T47D (cell line): ENCODE measurements at regions not wholly inside any gene's neighbourhood (a gene's known extent, or its start where the extent isn't known, plus 50 kb on each side); places are given as distances from the start of the nearest gene placed in this dataset.
A peak's percentile ranks its signal among the peaks of the same experiment; 100 is the strongest.
"Not testable (repeated sequence)": the region's sequence is repeated elsewhere in the genome, so short reads cannot be mapped to it uniquely, and the experiment has no call there.

Experiments used
- DNase-seq, 2 experiments: peaks; one replicate each; pipeline versions ENCODE4 v3.0.0 to v3.0.0-alpha.2; 2011 to 2012; ENCODE audit warnings: low read depth in 1 of 2, low spot score in 1 of 2
- JUND ChIP-seq: IDR thresholded peaks from 2 replicates; pipeline ENCODE4 v1.6.1; 2012; ENCODE audit warnings: low read depth
- in situ Hi-C: cut with HindIII; loops from 2 replicates; pipeline ENCODE4 v1.10.0; 2016; ENCODE audit warnings: low sequenced_read_pairs, low pct_unique_long_range_greater_than_20kb

DNA sequence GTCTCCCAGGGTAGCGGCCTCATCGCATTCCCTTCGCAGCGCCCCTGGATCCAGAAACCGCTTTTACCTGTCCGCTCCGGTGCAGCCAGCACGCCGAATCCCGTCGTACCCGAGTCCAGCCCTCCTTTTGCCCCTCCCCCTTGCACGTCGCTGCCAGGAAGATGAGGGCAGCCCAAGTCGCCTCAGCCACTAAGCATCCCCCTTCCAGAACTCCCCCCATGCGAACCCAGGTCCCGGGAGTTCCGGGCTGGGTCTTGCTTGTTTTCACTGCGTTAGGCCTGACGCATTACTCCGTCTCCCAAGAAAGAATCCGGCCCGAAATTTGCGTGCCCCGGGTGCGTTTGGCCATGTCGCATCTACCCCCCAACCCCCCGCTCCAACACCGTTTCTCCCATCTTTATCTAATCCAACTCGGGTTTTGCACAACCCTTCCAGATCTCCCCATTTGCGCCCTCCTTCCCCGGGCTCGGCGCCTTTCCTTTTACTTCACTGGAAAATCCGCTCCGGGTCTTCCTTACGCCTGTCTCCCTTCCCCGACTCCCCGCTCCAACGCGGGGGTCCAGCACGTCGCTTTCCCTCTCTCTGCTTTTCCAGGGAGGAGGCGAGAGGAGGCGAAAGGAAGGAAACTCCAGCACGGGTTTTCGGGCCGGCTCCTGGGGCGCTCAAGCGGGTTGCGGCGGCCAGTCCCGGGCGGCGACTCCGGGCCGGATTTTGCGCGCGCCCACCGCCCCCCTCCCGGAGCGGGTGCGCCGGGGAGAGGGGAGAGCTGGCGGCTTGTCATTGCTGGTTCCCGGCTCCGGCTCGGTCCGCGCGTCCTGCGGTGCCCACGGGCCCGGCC is 116.0 kb downstream of the CRLF3 start:
- TF ChIP-seq JUND: peak; percentile 89
- DNase-seq: peak; percentile 89 to 98
- in situ Hi-C loops: not testable (repeated sequence)

DNA sequence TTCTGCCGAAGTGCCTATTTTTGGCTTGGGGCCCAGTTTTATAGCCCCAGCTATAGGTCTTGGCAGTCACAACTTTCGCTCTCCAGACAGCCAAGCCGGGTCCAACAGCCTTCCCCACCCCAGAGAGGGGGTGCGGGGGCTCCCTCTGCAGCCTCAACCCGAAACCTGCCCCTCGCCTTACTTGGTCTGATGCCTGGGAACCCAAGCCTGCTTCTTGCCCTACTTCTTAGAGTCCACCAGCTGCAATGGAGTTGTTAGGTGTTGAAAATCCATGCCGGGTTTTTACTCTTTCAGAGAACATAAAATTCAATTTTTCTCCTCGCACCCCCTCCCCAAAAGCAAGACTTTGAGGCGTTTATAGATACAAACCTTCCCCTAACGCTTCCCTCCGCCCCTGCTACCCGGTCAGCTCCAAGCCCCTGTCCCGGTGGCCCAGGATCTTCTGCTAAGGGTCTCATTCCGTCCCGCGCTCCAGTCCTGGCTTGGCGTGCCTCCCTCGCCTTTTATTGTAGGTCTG is 116.7 kb downstream of the CRLF3 start:
- in situ Hi-C loops, DNase-seq: not testable (repeated sequence)

DNA sequence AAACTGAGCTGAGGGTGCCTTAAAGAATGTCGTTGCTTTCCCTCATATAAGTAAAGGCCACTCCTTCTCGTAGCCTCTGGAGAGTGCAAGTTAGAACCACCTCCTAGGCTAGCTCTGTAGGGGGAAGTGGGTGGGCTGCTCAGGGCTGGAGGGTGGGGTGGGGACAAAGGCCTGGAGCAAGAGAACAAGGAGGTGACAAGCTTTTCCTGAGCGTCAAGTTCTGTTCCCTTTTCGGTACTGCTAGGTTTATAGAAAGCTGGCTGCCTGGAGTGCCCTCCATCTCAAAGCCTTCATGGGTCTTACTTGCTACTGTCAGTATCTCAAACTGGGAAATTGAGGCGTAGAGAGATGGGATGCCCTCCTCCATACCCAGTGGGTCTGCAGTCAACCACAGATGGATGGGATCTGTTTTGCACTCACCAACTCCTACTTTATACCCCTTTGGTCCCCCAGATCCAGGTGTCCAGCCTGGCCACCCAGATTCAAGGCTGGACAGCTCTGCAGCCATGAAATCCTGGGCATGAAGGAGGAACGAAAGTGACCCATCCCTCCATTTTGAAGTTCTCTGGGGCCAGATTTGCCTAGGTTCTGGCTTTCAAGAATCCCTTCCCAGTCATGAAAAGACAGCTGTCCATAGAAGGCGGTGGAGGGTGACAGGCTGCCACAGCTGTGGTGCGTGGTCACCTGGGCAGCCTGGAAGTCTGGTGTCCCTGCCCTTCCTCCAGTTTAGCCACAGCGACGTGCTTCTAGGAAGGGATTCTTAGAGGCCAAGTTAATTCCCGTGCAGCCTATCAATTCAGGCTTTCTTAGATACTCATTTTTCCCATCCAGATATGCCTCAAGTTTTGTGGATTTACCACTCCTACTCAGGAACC is 117.8 kb downstream of the CRLF3 start:
- DNase-seq, in situ Hi-C loops: not testable (repeated sequence)

DNA sequence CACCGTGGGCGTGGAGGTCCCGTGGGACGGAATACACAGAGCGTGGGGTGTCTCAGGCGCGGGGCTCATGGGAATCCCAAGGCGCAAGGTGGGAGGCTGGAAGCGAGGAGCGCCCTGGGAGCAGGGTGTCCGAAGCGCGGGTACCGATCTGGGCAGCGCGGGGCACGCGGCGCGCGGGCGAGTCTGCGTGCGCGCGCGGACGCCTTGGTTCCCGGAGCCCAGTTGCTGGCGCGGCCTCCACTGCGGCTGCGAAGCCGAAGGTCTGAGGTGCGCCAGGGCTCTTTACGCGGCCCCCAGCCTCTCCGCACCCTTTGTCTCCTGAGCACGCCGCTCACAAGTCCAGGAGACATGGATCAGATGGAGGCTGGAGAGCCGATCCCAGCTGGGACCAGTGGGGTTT is 118.5 kb downstream of the CRLF3 start:
- in situ Hi-C loops, DNase-seq: not testable (repeated sequence)

DNA sequence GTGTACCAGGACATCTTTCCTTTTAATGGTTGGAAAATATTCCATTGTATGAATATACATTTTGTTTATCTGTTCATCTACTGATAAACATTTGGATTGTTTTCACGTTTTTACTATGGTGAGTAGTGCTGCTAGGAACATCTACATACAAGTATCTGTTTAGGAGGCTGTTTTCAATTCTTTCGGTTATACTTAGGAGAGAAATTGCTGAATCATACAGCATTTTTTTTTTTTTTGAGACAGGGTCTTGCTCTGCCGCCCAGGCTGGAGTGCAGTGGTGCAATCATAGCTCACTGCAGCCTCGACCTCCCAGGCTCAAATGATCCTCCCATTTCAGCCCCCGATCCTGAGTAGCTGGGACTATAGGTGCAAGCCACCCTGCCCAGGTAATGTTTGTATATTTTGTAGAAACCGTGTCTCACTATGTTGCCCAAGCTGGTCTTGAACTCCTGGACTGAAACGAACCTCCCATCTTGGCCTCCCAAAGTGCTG is 122.9 kb downstream of the CRLF3 start:
- in situ Hi-C loops: no loop called here
- no peak for DNase-seq
- TF ChIP-seq JUND: no peak

DNA sequence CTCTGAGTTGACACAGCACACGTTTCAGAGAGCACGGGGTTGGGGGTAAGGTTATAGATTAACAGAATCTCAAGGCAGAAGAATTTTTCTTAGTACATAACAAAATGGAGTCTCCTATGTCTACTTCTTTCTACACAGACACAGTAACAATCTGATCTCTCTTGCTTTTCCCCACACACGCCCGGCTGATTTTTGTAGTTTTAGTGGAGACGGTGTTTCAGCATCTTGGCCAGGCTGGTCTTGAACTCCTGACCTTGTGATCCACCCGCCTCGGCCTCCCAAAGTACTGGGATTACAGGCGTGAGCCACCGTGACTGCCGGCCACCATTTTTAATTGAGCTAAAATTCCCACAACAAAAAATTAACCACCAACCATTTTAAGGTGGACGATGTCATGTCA is 123.7 kb downstream of the CRLF3 start:
- in situ Hi-C loops, DNase-seq: not testable (repeated sequence)

DNA sequence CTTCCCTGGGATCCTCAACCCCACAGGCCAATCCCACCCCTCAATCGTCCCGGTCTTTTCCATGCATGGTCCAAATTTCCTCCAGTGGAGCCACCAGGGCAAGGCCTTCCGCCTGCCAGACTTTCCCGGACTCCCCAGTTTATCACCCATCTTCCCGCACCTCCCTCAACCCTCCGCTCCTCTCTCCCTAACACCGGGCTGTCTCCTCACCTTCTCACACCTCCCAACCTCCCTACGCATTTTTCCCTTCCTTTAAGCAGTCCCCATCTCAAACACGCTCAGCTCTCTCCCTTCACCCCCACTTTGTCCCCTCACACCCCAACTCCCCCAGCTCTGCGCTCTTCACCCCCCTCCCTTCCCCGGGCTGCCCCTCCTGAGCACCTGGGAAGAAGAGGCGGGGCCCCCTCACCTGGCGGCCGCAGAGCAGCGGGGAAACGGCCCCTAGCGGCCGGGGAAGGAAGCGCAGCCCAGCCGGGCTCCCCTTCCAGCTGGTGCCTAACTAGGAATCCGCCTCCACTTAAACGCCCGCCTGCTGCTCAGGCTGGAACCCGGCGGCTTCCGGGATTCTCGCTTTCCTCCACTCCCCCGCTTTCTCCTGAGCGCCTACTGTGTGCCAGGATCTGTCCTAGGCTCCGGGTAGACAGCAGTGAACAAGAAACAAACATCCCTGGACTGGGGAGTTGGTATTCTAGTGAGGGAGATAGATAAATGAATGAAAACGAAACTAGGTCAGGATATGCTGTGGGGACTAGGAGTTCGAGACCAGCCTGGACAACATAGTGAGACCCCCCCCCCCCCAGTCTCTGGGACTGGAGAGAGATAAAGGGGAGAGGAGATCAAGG is 126.7 kb downstream of the CRLF3 start:
- in situ Hi-C loops: not testable (repeated sequence)
- peak; percentile 68 to 90 for DNase-seq

DNA sequence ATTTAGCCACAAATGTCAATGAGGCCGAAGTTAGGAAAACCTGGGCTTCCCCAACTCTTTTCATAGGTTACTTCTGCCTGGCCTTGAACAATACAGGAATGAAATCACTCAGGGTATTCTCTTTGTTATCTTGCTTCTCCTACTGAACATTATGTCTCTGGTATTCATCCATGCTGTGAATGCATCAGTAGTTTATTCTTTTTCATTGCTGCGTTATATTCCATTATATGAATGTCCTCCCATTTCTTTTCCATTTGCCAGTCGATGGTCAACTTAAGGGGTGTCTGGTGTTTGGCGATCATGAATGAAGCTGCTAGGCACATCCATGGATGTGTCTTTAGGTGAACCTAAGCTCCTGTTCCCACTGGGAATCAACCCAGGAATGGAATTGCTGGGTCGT is 128.3 kb downstream of the CRLF3 start:
- in situ Hi-C loops: no loop called here
- no peak for TF ChIP-seq JUND

DNA sequence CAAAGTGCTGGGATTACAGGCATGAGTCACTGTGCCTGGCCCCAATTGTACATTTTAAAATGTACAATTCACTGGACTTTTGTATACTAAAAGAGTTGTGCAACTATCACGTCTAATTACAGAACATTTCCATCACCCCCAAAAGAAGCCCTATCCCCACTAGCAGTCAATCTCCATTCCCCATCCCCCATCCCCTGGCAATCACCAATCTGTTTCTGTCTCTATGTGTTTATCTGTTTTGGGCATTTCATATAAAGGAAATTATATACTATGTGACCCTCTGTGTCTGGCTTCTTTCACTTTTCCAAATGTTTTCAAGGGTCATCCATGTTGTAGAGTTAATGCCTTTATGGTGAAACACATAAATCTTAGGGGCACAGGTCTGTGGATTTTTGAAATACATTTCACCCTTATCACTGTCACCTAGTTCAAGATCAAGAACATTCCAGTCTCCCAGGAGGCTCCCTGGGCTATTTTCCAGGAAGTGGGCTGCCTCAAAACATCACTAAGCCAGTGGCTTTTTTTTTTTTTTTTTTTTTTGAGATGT is 129.2 kb downstream of the CRLF3 start:
- in situ Hi-C loops: not testable (repeated sequence)

More for the DNA sequence above, 128.3 kb downstream of the CRLF3 start:
- no peak for DNase-seq

DNA sequence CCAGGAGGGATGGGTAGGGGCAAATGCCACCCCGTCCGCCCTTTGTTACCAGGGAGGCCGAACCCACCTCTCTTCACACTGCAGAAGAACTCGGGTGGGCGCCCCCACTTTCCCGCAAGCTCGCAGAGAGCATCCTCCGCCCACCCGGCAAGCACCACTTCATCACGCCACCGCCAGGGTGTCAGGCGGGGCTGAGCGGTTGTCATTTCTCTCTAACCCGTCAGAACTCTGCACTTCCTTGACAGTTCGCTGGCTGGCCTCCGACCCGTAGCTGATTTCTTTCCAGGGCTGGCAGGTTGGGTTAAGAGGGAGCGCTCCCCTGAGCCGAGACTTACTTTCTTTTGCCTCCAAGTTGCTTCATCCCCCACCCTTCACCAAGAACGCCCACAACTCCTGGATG is 130.7 kb downstream of the CRLF3 start:
- in situ Hi-C loops, DNase-seq: not testable (repeated sequence)

More for the DNA sequence above, 129.2 kb downstream of the CRLF3 start:
- DNase-seq: not testable (repeated sequence)

DNA sequence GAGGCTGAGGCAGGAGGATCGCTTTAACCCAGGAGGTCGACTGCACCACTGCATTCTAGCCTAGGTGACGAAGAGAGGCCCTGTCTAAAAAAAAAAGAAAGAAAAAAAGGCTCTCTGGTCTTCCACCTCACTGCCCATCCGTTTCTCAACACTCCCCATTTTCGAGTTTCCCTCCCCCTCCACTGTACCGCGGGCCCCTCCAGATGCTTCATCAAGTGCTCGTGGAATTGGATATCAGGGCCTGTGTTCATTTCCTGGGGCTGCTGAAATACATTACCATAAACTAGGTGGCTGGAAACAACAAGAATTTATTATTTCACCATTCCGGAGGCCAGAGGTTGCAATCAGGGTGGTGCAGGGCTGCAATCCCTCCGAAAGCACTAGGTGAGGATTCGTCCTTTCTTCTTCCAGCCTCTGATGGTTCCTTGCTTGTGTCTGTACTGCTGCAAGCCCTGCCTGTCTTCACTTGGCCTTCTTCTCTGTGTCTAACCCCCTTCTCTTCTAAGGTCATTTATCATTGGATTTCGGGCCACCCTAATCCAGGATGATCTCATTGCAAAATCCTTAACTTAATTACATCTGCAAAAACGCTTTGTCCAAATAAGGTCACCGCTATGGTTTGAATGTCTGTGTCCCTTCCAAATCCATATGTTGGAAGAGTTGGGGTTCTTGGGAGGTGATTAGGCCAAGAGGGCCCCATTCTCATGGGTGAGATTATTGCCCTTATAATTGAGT is 135.1 kb downstream of the CRLF3 start:
- DNase-seq, in situ Hi-C loops: not testable (repeated sequence)

DNA sequence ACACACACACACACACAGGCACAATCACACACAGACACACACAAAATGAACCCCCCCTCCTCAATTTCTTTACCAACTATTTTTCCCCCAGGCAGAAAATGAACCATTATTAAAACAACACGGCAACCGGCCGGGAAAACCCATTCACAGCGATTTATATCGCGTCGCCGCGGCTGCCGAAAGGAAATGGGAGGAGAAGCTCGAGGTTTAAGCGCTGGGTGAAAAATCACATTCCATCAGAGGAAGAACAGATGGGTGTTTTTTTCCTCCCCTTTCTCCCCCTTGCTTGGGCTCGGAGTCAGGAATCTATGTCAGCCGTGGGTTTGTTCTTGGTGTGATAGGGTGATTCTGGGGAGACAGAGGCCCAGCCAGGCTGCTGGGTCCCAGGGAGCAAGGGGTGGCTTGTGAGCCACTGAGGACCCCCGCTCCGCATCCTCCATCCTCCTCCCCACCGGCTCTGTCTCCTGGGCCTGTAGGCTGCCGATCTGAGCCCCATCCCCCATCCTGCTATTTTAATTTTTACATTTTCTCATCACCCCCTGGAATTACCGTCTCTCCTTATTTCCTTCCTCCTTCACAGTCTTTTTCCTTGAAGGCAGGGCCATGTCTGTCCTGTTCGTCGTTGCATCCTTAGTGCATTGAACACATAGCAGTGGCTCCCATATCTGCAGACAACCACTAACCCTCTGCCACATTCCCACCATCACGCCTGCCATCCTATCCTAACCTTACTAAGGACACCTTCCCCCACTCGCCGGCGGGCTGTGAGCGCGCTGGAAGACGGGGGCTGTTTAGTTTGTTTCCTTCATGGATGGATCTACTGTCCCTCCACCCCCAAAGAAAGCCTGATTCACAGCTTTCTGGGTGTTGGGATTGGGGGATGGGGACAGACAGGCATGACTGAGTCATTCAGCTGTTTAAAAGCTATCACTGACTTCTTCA is 137.7 kb downstream of the CRLF3 start:
- in situ Hi-C loops: not testable (repeated sequence)

DNA sequence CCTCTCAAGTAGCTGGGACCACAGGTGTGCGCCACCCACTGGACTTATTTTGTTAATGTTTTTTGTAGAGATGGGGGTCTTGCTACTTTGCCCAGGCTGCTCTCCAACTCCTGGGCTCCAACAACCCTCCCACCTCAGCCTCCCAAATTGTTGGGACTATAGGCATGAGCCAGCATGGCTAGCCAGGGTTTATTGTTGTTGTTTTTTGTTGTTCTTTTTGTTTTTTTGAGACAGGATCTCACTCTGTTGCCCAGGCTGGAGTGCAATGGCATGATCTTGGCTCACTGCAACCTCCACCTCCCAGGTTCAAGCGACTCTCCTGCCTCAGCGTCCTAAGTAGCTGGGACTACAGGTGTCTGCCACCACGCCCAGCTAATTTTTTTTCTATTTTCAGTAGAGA is 142.2 kb downstream of the CRLF3 start:
- DNase-seq, in situ Hi-C loops: not testable (repeated sequence)

More for the DNA sequence above, 137.7 kb downstream of the CRLF3 start:
- not testable (repeated sequence) for DNase-seq

DNA sequence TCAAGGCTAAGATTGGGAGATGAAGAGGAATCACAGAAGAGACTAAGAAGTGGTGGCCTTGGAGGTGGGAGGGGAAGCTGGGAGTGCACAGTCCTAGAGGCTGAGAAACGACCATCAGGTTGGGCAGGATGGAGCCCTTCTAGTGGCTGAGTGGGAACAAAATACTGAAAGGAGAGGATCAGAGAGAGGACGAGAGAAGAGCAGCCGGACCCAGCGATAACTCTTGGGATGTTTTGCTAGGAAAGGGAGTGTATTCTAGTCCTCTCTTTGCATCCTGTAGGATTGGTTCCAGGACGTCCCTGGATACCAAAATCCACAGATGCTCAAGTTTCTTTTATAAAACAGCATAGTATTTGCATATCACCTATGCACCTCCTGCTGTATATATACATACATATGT is 143.8 kb downstream of the CRLF3 start:
- in situ Hi-C loops, DNase-seq: not testable (repeated sequence)
